NOMO-1 treated with dmso at 0.1 percent for 144 hours (cell line): ENCODE measurements at regions not wholly inside any gene's neighbourhood (a gene's known extent, or its start where the extent isn't known, plus 50 kb on each side); places are given as distances from the start of the nearest gene placed in this dataset.

ENCODE experiments used
- DNase-seq: peaks from one replicate; lab custom pipeline; 2025; ENCODE audit not compliant: unreplicated experiment; lab: John Stamatoyannopoulos, UW

GRCh38 chr9:129231022-129231739, 53.1 kb upstream of the IER5L start:
- no peak for DNase-seq

- no peak for DNase-seq
These were observed 52.2 kb upstream of the IER5L start for GRCh38 chr9:129230302-129230701.
